H9 (cell line): ENCODE measurements at regions not wholly inside any gene's neighbourhood (a gene's known extent, or its start where the extent isn't known, plus 50 kb on each side); places are given as distances from the start of the nearest gene placed in this dataset.

Experiments
- DNase-seq: peaks from one replicate; pipeline ENCODE4 v3.0.0-alpha.2; 2017
- H2AFZ ChIP-seq: one replicate; pipeline ENCODE4 v1.6.1; 2013; ENCODE audit warnings: mild to moderate bottlenecking, low read length, control low read depth, moderate library complexity
- H2AK5ac ChIP-seq: 2 replicates; pipeline ENCODE4 v1.6.1; 2013; ENCODE audit warnings: low read length, control low read depth, mixed read lengths; ENCODE audit not compliant: insufficient read length
- H2BK120ac ChIP-seq: one replicate; pipeline ENCODE4 v1.6.1; 2013; ENCODE audit warnings: low read depth, mild to moderate bottlenecking, low read length, control low read depth, inconsistent platforms; ENCODE audit not compliant: poor library complexity, severe bottlenecking
- H2BK12ac ChIP-seq: 2 replicates; pipeline ENCODE4 v1.6.1; 2013; ENCODE audit warnings: low read length, control low read depth, mixed read lengths, low read depth; ENCODE audit not compliant: insufficient read length
- H2BK15ac ChIP-seq: 2 replicates; pipeline ENCODE4 v1.6.1; 2013; ENCODE audit warnings: low read depth, low read length, control low read depth
- H2BK20ac ChIP-seq: one replicate; pipeline ENCODE4 v1.6.1; 2013; ENCODE audit warnings: low read depth, mild to moderate bottlenecking, low read length, control low read depth, inconsistent platforms; ENCODE audit not compliant: poor library complexity, severe bottlenecking
- H2BK5ac ChIP-seq: 2 replicates; pipeline ENCODE4 v1.6.1; 2013; ENCODE audit warnings: low read length, control low read depth, mixed read lengths; ENCODE audit not compliant: insufficient read length
- H3K14ac ChIP-seq: 2 replicates; pipeline ENCODE4 v1.6.1; 2013; ENCODE audit warnings: low read length, control low read depth; ENCODE audit not compliant: insufficient read depth
- H3K18ac ChIP-seq: 2 replicates; pipeline ENCODE4 v1.6.1; 2013; ENCODE audit warnings: low read depth, mild to moderate bottlenecking, mixed read lengths, low read length, control low read depth; ENCODE audit not compliant: insufficient read length
- H3K23ac ChIP-seq: 2 replicates; pipeline ENCODE4 v1.6.1; 2013; ENCODE audit warnings: low read length, control low read depth, mixed read lengths, low read depth; ENCODE audit not compliant: insufficient read length
- H3K23me2 ChIP-seq: 2 replicates; pipeline ENCODE4 v1.6.1; 2013; ENCODE audit warnings: low read depth, mild to moderate bottlenecking, mixed read lengths, low read length, control low read depth; ENCODE audit not compliant: insufficient read length, poor library complexity, severe bottlenecking
- H3K27ac ChIP-seq: 2 replicates; pipeline ENCODE4 v1.5.1; 2013; ENCODE audit warnings: low read length, control low read depth, mixed read lengths, low read depth; ENCODE audit not compliant: insufficient read length
- H3K27me3 ChIP-seq: 2 replicates; pipeline ENCODE4 v1.6.1; 2013; ENCODE audit warnings: low read length, control low read depth, inconsistent platforms; ENCODE audit not compliant: insufficient read depth
- H3K4ac ChIP-seq: 2 replicates; pipeline ENCODE4 v1.6.1; 2013; ENCODE audit warnings: low read depth, mild to moderate bottlenecking, control low read depth, inconsistent platforms, low read length, moderate library complexity
- H3K4me1 ChIP-seq: 2 replicates; pipeline ENCODE4 v1.6.1; 2013; ENCODE audit warnings: low read length, control low read depth, inconsistent platforms; ENCODE audit not compliant: insufficient read depth
- H3K4me2 ChIP-seq: 2 replicates; pipeline ENCODE4 v1.6.1; 2013; ENCODE audit warnings: low read length, control low read depth, mixed read lengths; ENCODE audit not compliant: insufficient read length, insufficient read depth
- H3K56ac ChIP-seq: 2 replicates; pipeline ENCODE4 v1.6.1; 2013; ENCODE audit warnings: low read depth, mild to moderate bottlenecking, mixed read lengths, low read length, control low read depth; ENCODE audit not compliant: insufficient read length
- H3K79me1 ChIP-seq: 2 replicates; pipeline ENCODE4 v1.6.1; 2013; ENCODE audit warnings: low read depth, mild to moderate bottlenecking, moderate library complexity, low read length, control low read depth, inconsistent platforms; ENCODE audit not compliant: insufficient read depth, poor library complexity, severe bottlenecking
- H3K79me2 ChIP-seq: 2 replicates; pipeline ENCODE4 v1.6.1; 2013; ENCODE audit warnings: low read length, control low read depth, inconsistent platforms; ENCODE audit not compliant: insufficient read depth
- H3K9ac ChIP-seq: 2 replicates; pipeline ENCODE4 v1.6.1; 2013; ENCODE audit warnings: low read length, control low read depth, mixed read lengths; ENCODE audit not compliant: insufficient read length; ENCODE audit errors: extremely low read depth
- H3K9me3 ChIP-seq: one replicate; pipeline ENCODE4 v1.6.1; 2013; ENCODE audit warnings: low read depth, low read length, inconsistent platforms; ENCODE audit not compliant: control insufficient read depth
- H3T11ph ChIP-seq: one replicate; pipeline ENCODE4 v1.6.1; 2013; ENCODE audit warnings: mild to moderate bottlenecking, low read length, control low read depth, inconsistent platforms
- H4K20me1 ChIP-seq: one replicate; pipeline ENCODE4 v1.6.1; 2013; ENCODE audit not compliant: control insufficient read depth, insufficient read length, insufficient read depth
- H4K5ac ChIP-seq: 2 replicates; pipeline ENCODE4 v1.6.1; 2013; ENCODE audit warnings: low read depth, mild to moderate bottlenecking, mixed read lengths, low read length, control low read depth; ENCODE audit not compliant: insufficient read length
- H4K8ac ChIP-seq: replicated peaks from 2 replicates; pipeline ENCODE4 v1.6.1; 2013; ENCODE audit warnings: low read length, control low read depth, mixed read lengths, low read depth; ENCODE audit not compliant: insufficient read length
- H4K91ac ChIP-seq: 2 replicates; pipeline ENCODE4 v1.6.1; 2013; ENCODE audit warnings: low read depth, mild to moderate bottlenecking, moderate library complexity, mixed read lengths, low read length, control low read depth; ENCODE audit not compliant: insufficient read length
- H3K27ac Mint-ChIP-seq, 3 experiments: 2 replicates in 2 of 3; 3 replicates in 1 of 3; pipeline ENCODE4 v1.8.0; 2020 to 2021; ENCODE audit warnings: mixed read lengths in 3 of 3, mild to moderate bottlenecking in 1 of 3, moderate library complexity in 1 of 3
- H3K27me3 Mint-ChIP-seq: 2 replicates; pipeline ENCODE4 v1.8.0; 2021; ENCODE audit warnings: low read depth, mild to moderate bottlenecking, moderate library complexity, mixed read lengths
- H3K36me3 Mint-ChIP-seq, 3 experiments: 2 replicates in 2 of 3; 3 replicates in 1 of 3; pipeline ENCODE4 v1.8.0; 2020 to 2021; ENCODE audit warnings: low read depth in 3 of 3, mixed read lengths in 3 of 3; ENCODE audit not compliant: insufficient read depth in 1 of 3
- H3K4me1 Mint-ChIP-seq, 2 experiments: 2 replicates each; pipeline ENCODE4 v1.8.0; 2020; ENCODE audit warnings: mixed read lengths in 2 of 2
- H3K4me3 Mint-ChIP-seq, 2 experiments: 2 replicates in 1 of 2; 3 replicates in 1 of 2; pipeline ENCODE4 v1.8.0; 2020 to 2021; ENCODE audit warnings: mild to moderate bottlenecking in 2 of 2, mixed read lengths in 2 of 2, moderate library complexity in 1 of 2
- H3K9me3 Mint-ChIP-seq, 2 experiments: 2 replicates in 1 of 2; 3 replicates in 1 of 2; pipeline ENCODE4 v1.8.0; 2020; ENCODE audit warnings: mild to moderate bottlenecking in 2 of 2, mixed read lengths in 2 of 2, moderate library complexity in 1 of 2
- CTCF ChIP-seq: fragments of 200-600 bp; sonication (generic); conservative IDR thresholded peaks from 3 replicates; pipeline ENCODE4 v1.8.0; 2021; ENCODE audit warnings: antibody characterized with exemption, mild to moderate bottlenecking
- WGBS: extraction: QIAGEN DNeasy Blood & Tissue Kit; methylation state at CpG from one replicate; pipeline ENCODE4 v1.1.7; 2013; ENCODE audit warnings: missing lambda C conversion rate, low lambda C conversion rate, mixed read lengths; ENCODE audit not compliant: insufficient read length; ENCODE audit errors: extremely low coverage; 5-methylcytosine and 5-hydroxymethylcytosine counted together

- H3K18ac ChIP-seq = no peak overlapping the region
- H4K91ac ChIP-seq = no peak overlapping the region
- H4K8ac ChIP-seq = no peak overlapping the region
- H4K5ac ChIP-seq = no peak overlapping the region
- H3K27me3 ChIP-seq = no peaks in the 10 kb centered on the region
- WGBS = no CpG with 5 or more reads among the region's 17 CpGs
- Mint-ChIP-seq H3K36me3 (no peaks in the 10 kb centered on the region), H3K4me3 (no peak overlapping the region), H3K4me1 (peaks cover 5 to 8% of the 10 kb centered on the region in 2 experiments), H3K9me3 (no peaks in the 10 kb centered on the region), H3K27me3 (no peaks in the 10 kb centered on the region), H3K27ac (no peak overlapping the region)
- H3K79me2 ChIP-seq = no peaks in the 10 kb centered on the region
- no peak overlapping the region for H3T11ph ChIP-seq
- H3K79me1 ChIP-seq = no peaks in the 10 kb centered on the region
- no peak overlapping the region for H2BK120ac ChIP-seq
- no peak overlapping the region for H2AK5ac ChIP-seq
- no peak overlapping the region for H3K56ac ChIP-seq
- H3K4me2 ChIP-seq = no peak overlapping the region
- DNase-seq = no peak
- no peaks in the 10 kb centered on the region for H4K20me1 ChIP-seq
- H3K4ac ChIP-seq = no peak overlapping the region
- no peaks in the 10 kb centered on the region for H3K4me1 ChIP-seq
- no peak overlapping the region for H2BK5ac ChIP-seq
- no peak overlapping the region for H2BK20ac ChIP-seq
- no peak overlapping the region for H3K23ac ChIP-seq
- no peak overlapping the region for H2BK12ac ChIP-seq
- no peak overlapping the region for H3K9ac ChIP-seq
- no peaks in the 10 kb centered on the region for H3K9me3 ChIP-seq
- no peak overlapping the region for H2BK15ac ChIP-seq
- H3K23me2 ChIP-seq = no peaks in the 10 kb centered on the region
- no peak overlapping the region for H3K14ac ChIP-seq
- TF ChIP-seq CTCF = no peak
- H3K27ac ChIP-seq = no peak overlapping the region
- H2AFZ ChIP-seq = no peak overlapping the region
Measured at GRCh38 chr21:16309250-16309971, 579.6 kb downstream of the USP25 start.
